Liver (tissue), 8 donors: ENCODE measurements at regions not wholly inside any gene's neighbourhood (a gene's known extent, or its start where the extent isn't known, plus 50 kb on each side); places are given as distances from the start of the nearest gene placed in this dataset.

Experiments
- DNase-seq: peaks from one replicate; pipeline ENCODE4 v3.0.0-alpha.2; 2017; ENCODE audit warnings: low spot score
- H3K27ac ChIP-seq, 2 donors: one replicate each; pipeline ENCODE4 v1.7.0; 2013; ENCODE audit warnings: inconsistent platforms in 2 of 2, low read length in 2 of 2, control low read depth in 1 of 2, low read depth in 1 of 2, mild to moderate bottlenecking in 1 of 2
- H3K27me3 ChIP-seq, 4 donors: one replicate each; pipeline versions ENCODE4 v1.6.1 to v1.7.0; 2013; ENCODE audit warnings: low read length in 3 of 4, inconsistent platforms in 1 of 4, mild to moderate bottlenecking in 1 of 4, moderate library complexity in 1 of 4; ENCODE audit not compliant: control insufficient read depth in 4 of 4, insufficient read depth in 4 of 4
- H3K36me3 ChIP-seq, 4 donors: one replicate each; pipeline versions ENCODE4 v1.6.1 to v1.7.0; 2013; ENCODE audit warnings: low read length in 3 of 4, mild to moderate bottlenecking in 3 of 4, low read depth in 1 of 4, moderate library complexity in 1 of 4; ENCODE audit not compliant: control insufficient read depth in 4 of 4, insufficient read depth in 3 of 4
- H3K4me1 ChIP-seq, 4 donors: one replicate each; pipeline versions ENCODE4 v1.6.1 to v1.7.0; 2013; ENCODE audit warnings: low read length in 3 of 4, mild to moderate bottlenecking in 3 of 4, moderate library complexity in 1 of 4; ENCODE audit not compliant: control insufficient read depth in 4 of 4, insufficient read depth in 4 of 4
- H3K4me3 ChIP-seq, 3 donors: one replicate each; pipeline versions ENCODE4 v1.6.1 to v1.7.0; 2013; ENCODE audit warnings: low read length in 3 of 3, control low read depth in 1 of 3, low read depth in 1 of 3, mild to moderate bottlenecking in 1 of 3
- H3K9ac ChIP-seq, 2 donors: one replicate each; pipeline ENCODE4 v1.7.0; 2013; ENCODE audit warnings: low read length in 2 of 2, mild to moderate bottlenecking in 2 of 2, moderate library complexity in 2 of 2, control low read depth in 1 of 2, low read depth in 1 of 2
- H3K9me3 ChIP-seq, 4 donors: one replicate each; pipeline versions ENCODE4 v1.6.1 to v1.7.0; 2013; ENCODE audit warnings: low read length in 3 of 4; ENCODE audit not compliant: control insufficient read depth in 4 of 4
- CTCF ChIP-seq: fragments of 150-350 bp; IDR thresholded peaks from 2 replicates; pipeline ENCODE4 v1.5.1; 2017; ENCODE audit warnings: improper control_type of control experiment, low read depth, low read length; ENCODE audit not compliant: missing input control
- EGR1 ChIP-seq, 2 donors: IDR thresholded peaks; 2 replicates each; pipeline ENCODE4 v1.6.1; 2016 to 2018; ENCODE audit warnings: antibody characterized with exemption in 2 of 2, low read depth in 2 of 2
- FOXA1 ChIP-seq: IDR thresholded peaks from 2 replicates; pipeline ENCODE4 v1.6.1; 2016; ENCODE audit warnings: antibody characterized with exemption
- FOXA2 ChIP-seq: IDR thresholded peaks from 2 replicates; pipeline ENCODE4 v1.6.1; 2016; ENCODE audit warnings: antibody characterized with exemption
- GABPA ChIP-seq, 2 donors: IDR thresholded peaks in 1 of 2; conservative IDR thresholded peaks in 1 of 2; 2 replicates each; pipeline ENCODE4 v1.6.1; 2016; ENCODE audit warnings: antibody characterized with exemption in 2 of 2, mild to moderate bottlenecking in 1 of 2, moderate library complexity in 1 of 2
- HNF4A ChIP-seq, 2 donors: conservative IDR thresholded peaks; 2 replicates each; pipeline ENCODE4 v1.6.1; 2016; ENCODE audit warnings: antibody characterized with exemption in 2 of 2, mild to moderate bottlenecking in 2 of 2
- HNF4G ChIP-seq: IDR thresholded peaks from 2 replicates; pipeline ENCODE4 v1.6.1; 2016; ENCODE audit warnings: antibody characterized with exemption
- JUND ChIP-seq, 2 donors: IDR thresholded peaks; 2 replicates each; pipeline ENCODE4 v1.6.1; 2016; ENCODE audit warnings: antibody characterized with exemption in 2 of 2
- NR2F2 ChIP-seq: IDR thresholded peaks from 2 replicates; pipeline ENCODE4 v1.6.1; 2016; ENCODE audit warnings: antibody characterized with exemption
- RAD21 ChIP-seq, 2 donors: IDR thresholded peaks; 2 replicates each; pipeline ENCODE4 v1.6.1; 2016; ENCODE audit warnings: antibody characterized with exemption in 2 of 2, mild to moderate bottlenecking in 2 of 2
- REST ChIP-seq: IDR thresholded peaks from 2 replicates; pipeline ENCODE4 v1.6.1; 2016; ENCODE audit warnings: antibody characterized with exemption, mild to moderate bottlenecking
- RXRA ChIP-seq, 2 donors: IDR thresholded peaks; 2 replicates each; pipeline ENCODE4 v1.6.1; 2017 to 2018; ENCODE audit warnings: antibody characterized with exemption in 2 of 2, mild to moderate bottlenecking in 1 of 2
- SP1 ChIP-seq: IDR thresholded peaks from 2 replicates; pipeline ENCODE4 v1.6.1; 2018; ENCODE audit warnings: antibody characterized with exemption, mild to moderate bottlenecking
- TAF1 ChIP-seq: conservative IDR thresholded peaks from 2 replicates; pipeline ENCODE4 v1.6.1; 2016; ENCODE audit warnings: antibody characterized with exemption, mild to moderate bottlenecking
- YY1 ChIP-seq: IDR thresholded peaks from 2 replicates; pipeline ENCODE4 v1.6.1; 2016; ENCODE audit warnings: antibody characterized with exemption, mild to moderate bottlenecking
- WGBS: extraction: QIAGEN DNeasy Blood & Tissue Kit; methylation state at CpG from one replicate; pipeline ENCODE4 v1.1.7; 2013; 5-methylcytosine and 5-hydroxymethylcytosine counted together
- TF ChIP-seq, protein P1 (sequence below): IDR thresholded peaks from 2 replicates; pipeline ENCODE4 v1.6.1; 2016; ENCODE audit warnings: antibody characterized with exemption
- TF ChIP-seq, protein P2 (sequence below): IDR thresholded peaks from 2 replicates; pipeline ENCODE4 v1.6.1; 2016; ENCODE audit warnings: antibody characterized with exemption
- TF ChIP-seq, protein P3 (sequence below): IDR thresholded peaks from 2 replicates; pipeline ENCODE4 v1.6.1; 2016; ENCODE audit warnings: antibody characterized with exemption
- donor health status: healthy.
- donor health status: healthy.
- donor health status: healthy.
- donor health status: healthy.
- donor health status: healthy.

DNA sequence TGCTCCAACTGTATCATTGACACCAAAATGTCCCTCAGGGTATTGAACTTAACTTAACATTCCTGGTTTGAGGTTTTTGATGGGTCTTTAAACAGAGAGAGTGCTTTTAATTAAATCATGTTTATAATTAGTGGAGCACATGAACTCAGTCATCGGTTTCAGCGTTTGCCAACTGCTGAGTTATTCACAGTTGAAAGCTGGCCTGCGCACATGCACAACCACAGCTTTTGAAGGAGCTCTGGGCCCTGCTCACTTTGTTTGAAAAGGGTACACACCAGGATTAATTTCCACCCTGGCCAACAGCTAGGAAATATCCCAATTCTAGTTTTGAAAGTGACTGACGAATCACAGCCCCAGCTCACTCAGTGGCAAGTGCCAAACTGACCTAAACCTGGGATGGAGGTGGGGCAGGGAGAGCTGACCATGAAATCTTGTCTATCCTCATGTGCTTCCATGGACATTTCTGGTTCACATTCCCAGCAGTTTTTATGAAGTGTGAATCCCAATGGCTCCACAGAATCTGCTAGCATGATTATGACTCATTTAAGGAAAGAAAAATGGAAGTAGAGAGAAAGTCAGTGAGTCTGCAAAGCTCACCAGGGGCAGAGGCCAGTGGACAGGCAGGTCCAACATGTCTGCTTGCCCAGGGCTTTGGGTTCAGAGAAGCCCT, 247.8 kb downstream of the FNDC1 start:
- Histone ChIP-seq H3K9ac (no peak overlapping the region), H3K27me3 (no peaks in the 10 kb centered on the region), H3K4me1 (peaks cover 0 to 7% (median 3%) of the 10 kb centered on the region in 4 donors), H3K4me3 (no peak overlapping the region), H3K36me3 (no peaks in the 10 kb centered on the region), H3K9me3 (peaks cover 0 to 7% (median 3%) of the 10 kb centered on the region in 4 donors), H3K27ac (no peak overlapping the region)
- WGBS = 92% methylated on average over 4 of the region's 4 CpGs
- no peak for DNase-seq
- TF ChIP-seq REST = no peak
- TF ChIP-seq, protein P1, sequence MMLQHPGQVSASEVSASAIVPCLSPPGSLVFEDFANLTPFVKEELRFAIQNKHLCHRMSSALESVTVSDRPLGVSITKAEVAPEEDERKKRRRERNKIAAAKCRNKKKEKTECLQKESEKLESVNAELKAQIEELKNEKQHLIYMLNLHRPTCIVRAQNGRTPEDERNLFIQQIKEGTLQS = no peak
- TF ChIP-seq, protein P2, sequence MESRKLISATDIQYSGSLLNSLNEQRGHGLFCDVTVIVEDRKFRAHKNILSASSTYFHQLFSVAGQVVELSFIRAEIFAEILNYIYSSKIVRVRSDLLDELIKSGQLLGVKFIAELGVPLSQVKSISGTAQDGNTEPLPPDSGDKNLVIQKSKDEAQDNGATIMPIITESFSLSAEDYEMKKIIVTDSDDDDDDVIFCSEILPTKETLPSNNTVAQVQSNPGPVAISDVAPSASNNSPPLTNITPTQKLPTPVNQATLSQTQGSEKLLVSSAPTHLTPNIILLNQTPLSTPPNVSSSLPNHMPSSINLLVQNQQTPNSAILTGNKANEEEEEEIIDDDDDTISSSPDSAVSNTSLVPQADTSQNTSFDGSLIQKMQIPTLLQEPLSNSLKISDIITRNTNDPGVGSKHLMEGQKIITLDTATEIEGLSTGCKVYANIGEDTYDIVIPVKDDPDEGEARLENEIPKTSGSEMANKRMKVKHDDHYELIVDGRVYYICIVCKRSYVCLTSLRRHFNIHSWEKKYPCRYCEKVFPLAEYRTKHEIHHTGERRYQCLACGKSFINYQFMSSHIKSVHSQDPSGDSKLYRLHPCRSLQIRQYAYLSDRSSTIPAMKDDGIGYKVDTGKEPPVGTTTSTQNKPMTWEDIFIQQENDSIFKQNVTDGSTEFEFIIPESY = no peak
- TF ChIP-seq FOXA2 = no peak
- no peak for TF ChIP-seq YY1
- TF ChIP-seq, protein P3, sequence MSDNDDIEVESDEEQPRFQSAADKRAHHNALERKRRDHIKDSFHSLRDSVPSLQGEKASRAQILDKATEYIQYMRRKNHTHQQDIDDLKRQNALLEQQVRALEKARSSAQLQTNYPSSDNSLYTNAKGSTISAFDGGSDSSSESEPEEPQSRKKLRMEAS = no peak
- no peak for TF ChIP-seq CTCF
- no peak for TF ChIP-seq RAD21 (IDR thresholded peaks at IDR 0.05)
- TF ChIP-seq SP1 = no peak
- no peak for TF ChIP-seq TAF1
- no peak for TF ChIP-seq JUND (IDR thresholded peaks at IDR 0.05)
- TF ChIP-seq GABPA (IDR thresholded peaks at IDR 0.05 in 1 of 2, conservative IDR thresholded peaks at IDR 0.05 in 1 of 2) = no peak
- no peak for TF ChIP-seq HNF4G
- TF ChIP-seq HNF4A (conservative IDR thresholded peaks at IDR 0.05) = no peak
- TF ChIP-seq RXRA (IDR thresholded peaks at IDR 0.05) = no peak

DNA sequence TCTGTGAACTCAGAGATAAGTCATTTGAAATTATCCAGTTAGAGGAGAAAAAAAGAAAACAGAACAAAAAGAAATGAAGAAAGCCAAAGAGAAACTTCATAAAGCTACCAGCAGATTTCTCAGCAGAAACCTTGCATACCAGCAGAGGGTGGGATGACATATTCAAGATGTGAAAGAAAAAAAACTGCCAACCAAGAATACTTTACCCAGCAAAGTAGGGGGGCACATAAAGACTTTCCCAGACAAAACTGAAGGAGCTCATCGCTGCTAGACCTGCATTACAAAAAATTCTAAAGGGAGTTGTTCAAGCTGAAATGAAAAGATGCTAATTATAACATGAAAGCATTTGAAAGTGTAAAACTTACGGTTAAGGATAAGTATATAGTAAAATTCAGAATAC, 246.3 kb downstream of the FNDC1 start:
- Histone ChIP-seq H3K4me3 (no peak overlapping the region), H3K4me1 (peaks cover 0 to 7% (median 3%) of the 10 kb centered on the region in 4 donors), H3K27ac (no peak overlapping the region), H3K9ac (no peak overlapping the region), H3K9me3 (peaks cover 0 to 7% (median 3%) of the 10 kb centered on the region in 4 donors), H3K36me3 (no peaks in the 10 kb centered on the region), H3K27me3 (no peaks in the 10 kb centered on the region)
- WGBS = 86% methylated on average over 2 of the region's 2 CpGs
- DNase-seq = no peak
- TF ChIP-seq CTCF (no peak), FOXA2 (no peak), TAF1 (no peak), NR2F2 (no peak), RAD21 (IDR thresholded peaks at IDR 0.05) (no peak), HNF4A (conservative IDR thresholded peaks at IDR 0.05) (no peak), FOXA1 (no peak), YY1 (no peak), EGR1 (IDR thresholded peaks at IDR 0.05; ENCODE audit: low read depth in 2 of 2) (no peak), SP1 (no peak), JUND (IDR thresholded peaks at IDR 0.05) (no peak)
- TF ChIP-seq, protein P3 = no peak
- TF ChIP-seq, protein P2 = no peak
- TF ChIP-seq, protein P1 = no peak
